WTC11 (cell line): ENCODE measurements at regions not wholly inside any gene's neighbourhood (a gene's known extent, or its start where the extent isn't known, plus 50 kb on each side); places are given as distances from the start of the nearest gene placed in this dataset.

Experiments used
- ATAC-seq: fragments of 200-7000 bp; cut with Tn5 transposase; 2 replicates; pipeline ENCODE4 v1.10.0; 2021; ENCODE audit warnings: mild to moderate bottlenecking, moderate library complexity
- CTCF ChIA-PET: fragments of 300-600 bp; sonication (Branson Sonifier 250); formaldehyde crosslinking; loops from one replicate; lab custom pipeline; 2021; ENCODE audit warnings: antibody characterized with exemption; lab: Charles Lee
- POLR2A ChIA-PET: fragments of 350-600 bp; sonication (Branson Sonifier 250); formaldehyde crosslinking; loops from one replicate; lab custom pipeline; 2021; ENCODE audit warnings: antibody characterized with exemption; lab: Charles Lee
- DNase-seq: peaks from one replicate; pipeline ENCODE4 v3.0.0; 2021; ENCODE audit warnings: low spot score
- H3K27ac Mint-ChIP-seq: 2 replicates; pipeline ENCODE4 v1.8.0; 2021; ENCODE audit warnings: mixed read lengths
- H3K27me3 Mint-ChIP-seq: 2 replicates; pipeline ENCODE4 v1.8.0; 2021; ENCODE audit warnings: low read depth, mild to moderate bottlenecking, moderate library complexity, mixed read lengths
- H3K36me3 Mint-ChIP-seq: 2 replicates; pipeline ENCODE4 v1.8.0; 2021; ENCODE audit warnings: mixed read lengths
- H3K4me1 Mint-ChIP-seq: 2 replicates; pipeline ENCODE4 v1.8.0; 2022; ENCODE audit warnings: mixed read lengths
- H3K4me3 Mint-ChIP-seq: 2 replicates; pipeline ENCODE4 v1.8.0; 2021; ENCODE audit warnings: mild to moderate bottlenecking, moderate library complexity, mixed read lengths
- H3K9me3 Mint-ChIP-seq: 2 replicates; pipeline ENCODE4 v1.8.0; 2021; ENCODE audit warnings: mixed read lengths
- ATF1 ChIP-seq: sonication (generic); formaldehyde crosslinking; IDR thresholded peaks from 2 replicates; pipeline ENCODE4 v1.8.1; 2023; ENCODE audit warnings: mild to moderate bottlenecking, moderate library complexity, missing genetic modification reagents
- ATF6 ChIP-seq: sonication (generic); formaldehyde crosslinking; IDR thresholded peaks from 2 replicates; pipeline ENCODE4 v1.8.1; 2023; ENCODE audit warnings: mild to moderate bottlenecking, missing genetic modification reagents
- CBFB ChIP-seq: sonication (generic); formaldehyde crosslinking; IDR thresholded peaks from 2 replicates; pipeline ENCODE4 v1.8.1; 2022; ENCODE audit warnings: mild to moderate bottlenecking, low read depth, missing genetic modification reagents
- CDX4 ChIP-seq: fragments of 250-450 bp; sonication (Bioruptor Pico); IDR thresholded peaks from 2 replicates; pipeline ENCODE4 v1.9.0; 2021; ENCODE audit warnings: moderate library complexity, mild to moderate bottlenecking, inconsistent platforms, borderline replicate concordance
- E2F1 ChIP-seq: sonication (generic); formaldehyde crosslinking; IDR thresholded peaks from 2 replicates; pipeline ENCODE4 v1.8.0; 2022; ENCODE audit warnings: mild to moderate bottlenecking, missing genetic modification reagents
- E2F5 ChIP-seq: sonication (generic); formaldehyde crosslinking; IDR thresholded peaks from 2 replicates; pipeline ENCODE4 v1.8.1; 2022; ENCODE audit warnings: mild to moderate bottlenecking, moderate library complexity, missing genetic modification reagents
- ESRRA ChIP-seq: sonication (generic); formaldehyde crosslinking; IDR thresholded peaks from 2 replicates; pipeline ENCODE4 v1.8.1; 2022; ENCODE audit warnings: mild to moderate bottlenecking, missing genetic modification reagents, borderline replicate concordance
- FOXK1 ChIP-seq: sonication (generic); formaldehyde crosslinking; IDR thresholded peaks from 2 replicates; pipeline ENCODE4 v1.8.0; 2022; ENCODE audit warnings: mild to moderate bottlenecking, moderate library complexity, missing genetic modification reagents
- HMGXB4 ChIP-seq: sonication (generic); formaldehyde crosslinking; IDR thresholded peaks from 2 replicates; pipeline ENCODE4 v1.8.1; 2023; ENCODE audit warnings: mild to moderate bottlenecking, moderate library complexity, missing genetic modification reagents
- JUN ChIP-seq: sonication (generic); formaldehyde crosslinking; IDR thresholded peaks from 2 replicates; pipeline ENCODE4 v1.8.0; 2023; ENCODE audit warnings: mild to moderate bottlenecking, missing genetic modification reagents
- NFYB ChIP-seq: sonication (generic); formaldehyde crosslinking; conservative IDR thresholded peaks from 2 replicates; pipeline ENCODE4 v1.8.0; 2022; ENCODE audit warnings: low read depth, missing genetic modification reagents
- NR3C1 ChIP-seq: sonication (generic); formaldehyde crosslinking; conservative IDR thresholded peaks from 2 replicates; pipeline ENCODE4 v1.8.1; 2023; ENCODE audit warnings: low read depth, mild to moderate bottlenecking, missing genetic modification reagents
- PRRX2 ChIP-seq: fragments of 250-450 bp; sonication (Bioruptor Pico); IDR thresholded peaks from 2 replicates; pipeline ENCODE4 v1.8.0; 2021; ENCODE audit warnings: mild to moderate bottlenecking
- ZNF219 ChIP-seq: sonication (generic); formaldehyde crosslinking; IDR thresholded peaks from 2 replicates; pipeline ENCODE4 v1.8.0; 2023; ENCODE audit warnings: missing genetic modification reagents, mild to moderate bottlenecking, borderline replicate concordance

- ChIA-PET POLR2A (no interaction called here), CTCF (no interaction called here)
- Mint-ChIP-seq H3K36me3 (no peaks in the 10 kb centered on the region), H3K27ac (no peak overlapping the region), H3K27me3 (no peaks in the 10 kb centered on the region; the same call in 1 of the 2 replicates), H3K9me3 (peaks cover 3% of the 10 kb centered on the region; the same call in 1 of the 2 replicates), H3K4me1 (no peaks in the 10 kb centered on the region), H3K4me3 (no peak overlapping the region)
- ATAC-seq, result no peak
- no peak for DNase-seq
- TF ChIP-seq E2F5 (CRISPR knock-in tag) (no peak), NFYB (CRISPR knock-in tag) (no peak), CBFB (no peak), NR3C1 (no peak), JUN (CRISPR knock-in tag) (no peak), ZNF219 (CRISPR knock-in tag) (no peak), ATF6 (no peak), FOXK1 (CRISPR knock-in tag) (no peak), E2F1 (CRISPR knock-in tag) (no peak), PRRX2 (no peak), HMGXB4 (CRISPR knock-in tag) (no peak), ATF1 (CRISPR knock-in tag) (no peak)
These were observed 187.0 kb downstream of the SOD2 start for GRCh38 chr6:159506048-159506447.

GRCh38 chr6:159505140-159505922 is 187.7 kb downstream of the SOD2 start:
- ATAC-seq (no peak), DNase-seq (no peak)
- ChIA-PET POLR2A (no interaction called here), CTCF (no interaction called here)
- H3K27ac Mint-ChIP-seq, result no peak overlapping the region
- no peaks in the 10 kb centered on the region; the same call in 1 of the 2 replicates for H3K27me3 Mint-ChIP-seq
- no peaks in the 10 kb centered on the region for H3K36me3 Mint-ChIP-seq
- H3K4me3 Mint-ChIP-seq, result no peak overlapping the region
- TF ChIP-seq NFYB (CRISPR knock-in tag) (no peak), CDX4 (no peak), ESRRA (no peak)
- 0 out of 2 replicates have a peak, but pooled peaks cover 2% of the 10 kb centered on the region for H3K4me1 Mint-ChIP-seq
- H3K9me3 Mint-ChIP-seq, result peaks cover 3% of the 10 kb centered on the region; the same call in 1 of the 2 replicates

- 0 out of 2 replicates have a peak, but pooled peaks cover 2% of the 10 kb centered on the region for H3K4me1 Mint-ChIP-seq
- CTCF ChIA-PET, result no interaction called here
- peaks cover 2% of the 10 kb centered on the region; the same call in 1 of the 2 replicates for H3K36me3 Mint-ChIP-seq
- no peak for TF ChIP-seq HMGXB4 (CRISPR knock-in tag)
- H3K9me3 Mint-ChIP-seq, result peaks cover 26% of the 10 kb centered on the region
- no peak overlapping the region for H3K27ac Mint-ChIP-seq
- H3K4me3 Mint-ChIP-seq, result no peak overlapping the region
- peaks cover 2% of the 10 kb centered on the region; the same call in 1 of the 2 replicates for H3K27me3 Mint-ChIP-seq
- no peak for ATAC-seq
- POLR2A ChIA-PET, result no interaction called here
- DNase-seq, result no peak
These were observed 191.5 kb downstream of the SOD2 start for GRCh38 chr6:159501558-159501957.
